Neural cell (in vitro differentiated cells): ENCODE measurements at regions not wholly inside any gene's neighbourhood (a gene's known extent, or its start where the extent isn't known, plus 50 kb on each side); places are given as distances from the start of the nearest gene placed in this dataset.

Source experiments
- CTCF ChIP-seq: fragments of 450-650 bp; IDR thresholded peaks from 2 replicates; pipeline ENCODE4 v1.5.1; 2014; ENCODE audit warnings: antibody characterized with exemption, mild to moderate bottlenecking, moderate library complexity; ENCODE audit not compliant: poor library complexity, severe bottlenecking
- EP300 ChIP-seq: fragments of 450-650 bp; conservative IDR thresholded peaks from 2 replicates; pipeline ENCODE4 v1.6.1; 2014; ENCODE audit warnings: antibody characterized with exemption, mild to moderate bottlenecking, moderate library complexity; ENCODE audit not compliant: poor library complexity, severe bottlenecking

- TF ChIP-seq CTCF (no peak), EP300 (no peak)
Measured at GRCh38 chr3:72244396-72244795, 459.4 kb upstream of the PROK2 start.
